GM21367 (cell line): ENCODE measurements at regions not wholly inside any gene's neighbourhood (a gene's known extent, or its start where the extent isn't known, plus 50 kb on each side); places are given as distances from the start of the nearest gene placed in this dataset.

Source experiments
- ATAC-seq: cut with Tn5 transposase; IDR thresholded peaks from one replicate; pipeline ENCODE4 v1.9.1; 2021; ENCODE audit not compliant: unreplicated experiment

DNA sequence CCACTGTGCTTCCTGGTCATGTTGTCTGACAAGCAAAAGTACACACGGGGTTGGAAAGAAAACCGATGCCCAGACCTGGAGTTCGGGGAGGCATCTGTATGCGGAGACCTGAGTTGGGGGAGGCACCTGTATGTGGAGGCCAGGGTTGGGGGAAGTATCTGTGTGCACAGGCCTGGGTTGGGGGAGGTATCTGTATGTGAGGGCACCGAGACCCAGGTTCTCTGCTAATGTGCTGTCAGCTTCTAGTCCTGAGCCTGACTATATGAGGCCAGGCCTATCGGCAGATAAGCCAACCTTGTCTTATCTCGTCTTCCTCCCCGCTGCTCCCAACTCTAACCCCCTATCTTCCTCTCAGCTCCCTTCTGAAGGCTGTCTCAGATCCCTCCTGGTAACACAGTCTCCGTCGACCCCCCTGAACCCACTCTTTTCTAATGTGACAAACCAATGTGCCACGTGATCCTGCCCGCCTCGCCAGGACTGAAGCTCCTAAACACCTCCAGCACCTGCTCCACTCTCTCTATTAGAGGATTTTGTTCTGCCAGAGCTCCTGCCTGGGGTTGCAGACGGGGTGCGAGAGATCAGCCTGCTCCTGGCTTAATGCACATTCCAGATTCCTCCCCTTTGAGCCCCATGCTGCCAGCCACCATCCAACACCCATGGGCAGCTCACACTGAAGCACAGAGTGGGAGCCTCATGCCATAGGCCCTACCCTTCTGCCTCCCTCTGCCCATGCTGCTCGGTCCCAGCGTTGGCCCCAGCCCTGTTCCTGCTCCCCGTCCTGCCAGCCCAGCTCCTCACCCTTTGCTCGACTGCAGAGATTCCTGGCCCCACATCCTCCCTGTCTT, 188.4 kb downstream of the SH3BP4 start:
- no peak for ATAC-seq

DNA sequence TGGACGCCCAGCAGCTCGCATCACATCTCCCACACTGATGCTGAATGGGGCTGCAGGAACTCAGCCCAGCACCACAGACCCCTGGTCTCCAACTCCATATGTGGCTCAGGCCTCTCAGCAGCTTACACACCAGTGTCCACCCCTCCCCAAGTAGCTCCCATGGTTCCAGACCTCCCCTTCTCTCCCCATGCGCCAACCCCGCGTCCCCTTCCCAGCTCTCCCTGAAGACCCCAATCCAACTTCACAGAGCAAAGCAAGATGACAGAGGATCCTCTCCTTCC, 188.9 kb downstream of the SH3BP4 start:
- ATAC-seq = no peak

DNA sequence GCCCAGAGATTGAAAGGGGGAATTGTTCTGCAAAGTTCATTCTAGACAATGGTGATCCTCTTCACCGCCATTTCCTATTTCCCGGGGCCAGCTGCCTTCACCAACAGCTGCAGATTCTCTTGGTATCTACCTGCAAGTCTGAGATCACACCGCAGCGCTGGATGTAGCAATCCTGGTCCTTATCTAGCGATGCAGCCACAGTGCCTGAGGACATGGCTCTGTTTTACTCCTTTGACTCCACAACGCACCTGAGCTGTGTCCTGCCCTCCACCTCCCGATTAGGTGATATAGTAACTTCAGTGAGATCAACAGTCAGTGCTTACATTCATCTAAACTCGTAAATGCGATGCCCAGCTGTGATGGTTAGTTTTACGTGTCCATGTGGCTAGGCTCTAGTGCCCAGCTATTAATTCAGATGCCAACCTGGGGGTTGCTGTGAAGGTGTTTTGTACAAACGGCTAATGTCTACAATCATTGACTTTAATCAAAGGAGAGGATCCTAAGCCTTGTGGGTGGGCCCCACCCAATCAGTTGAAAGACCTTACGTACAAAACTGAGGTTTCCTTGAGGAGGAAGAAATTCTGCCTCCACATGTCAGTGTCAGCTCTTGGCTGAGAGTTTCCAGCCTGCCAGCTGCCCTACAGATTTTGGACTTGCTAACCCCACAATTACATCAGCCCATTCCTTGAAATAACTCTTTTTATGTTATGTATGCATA, 189.8 kb downstream of the SH3BP4 start:
- ATAC-seq = no peak

DNA sequence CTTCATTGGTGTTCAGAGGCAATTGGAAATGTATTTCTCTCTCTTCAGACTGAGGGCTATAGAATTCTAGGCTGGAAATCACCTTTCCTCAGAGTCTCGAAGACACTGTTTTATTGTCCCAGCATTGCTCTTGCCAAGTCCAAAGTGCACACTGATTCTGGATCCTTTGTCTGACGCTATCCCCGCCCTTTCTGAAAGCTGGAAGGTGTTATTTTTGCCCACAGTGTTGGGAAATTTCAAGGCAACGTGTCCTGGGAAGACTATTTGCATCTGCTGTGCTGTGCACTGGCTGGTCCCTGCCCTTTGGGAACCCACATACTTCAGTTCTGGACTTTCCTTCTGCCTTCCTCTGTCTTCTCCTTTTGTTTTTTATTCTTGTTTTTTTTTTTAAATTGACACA, 190.8 kb downstream of the SH3BP4 start:
- ATAC-seq = no peak

DNA sequence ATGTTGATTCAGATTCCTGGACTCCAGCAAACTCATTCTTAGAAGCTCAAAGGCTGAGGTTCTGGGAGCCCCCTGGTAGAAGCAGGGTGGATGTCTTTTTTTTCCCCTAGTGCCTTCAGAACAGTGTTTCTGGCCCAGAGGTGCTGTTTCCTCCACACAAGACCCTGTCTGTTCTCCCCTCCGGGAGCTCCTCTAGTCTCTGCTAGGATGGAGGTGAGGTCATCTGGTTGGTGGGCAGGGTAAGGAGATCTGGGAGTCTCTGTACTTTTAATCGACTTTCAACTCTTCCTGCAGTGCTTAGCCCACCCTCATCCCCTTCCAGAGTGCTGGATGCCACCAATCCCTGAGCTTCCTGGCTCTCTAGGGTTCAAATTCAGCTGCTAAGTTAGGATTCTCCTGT, 192.0 kb downstream of the SH3BP4 start:
- no peak for ATAC-seq

DNA sequence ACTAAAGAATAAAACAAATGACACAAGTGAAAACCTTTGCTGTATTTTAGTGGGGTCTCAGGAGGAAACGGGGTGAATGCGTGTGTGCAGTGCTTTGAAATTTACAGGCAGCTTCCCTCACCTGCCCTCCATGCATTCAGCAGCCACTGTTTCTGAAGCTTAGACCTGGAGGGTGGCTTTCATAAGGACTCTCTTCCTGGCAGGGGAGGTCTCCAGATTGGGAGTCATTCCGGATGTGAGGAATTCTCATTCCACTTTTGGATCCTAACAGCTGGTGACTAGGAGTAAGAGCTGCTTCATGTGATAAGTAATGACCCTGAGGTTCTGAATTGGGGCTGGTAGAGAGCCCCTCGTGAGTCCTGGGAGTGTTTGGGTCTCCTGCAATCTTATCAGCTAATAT, 192.5 kb downstream of the SH3BP4 start:
- ATAC-seq = no peak

DNA sequence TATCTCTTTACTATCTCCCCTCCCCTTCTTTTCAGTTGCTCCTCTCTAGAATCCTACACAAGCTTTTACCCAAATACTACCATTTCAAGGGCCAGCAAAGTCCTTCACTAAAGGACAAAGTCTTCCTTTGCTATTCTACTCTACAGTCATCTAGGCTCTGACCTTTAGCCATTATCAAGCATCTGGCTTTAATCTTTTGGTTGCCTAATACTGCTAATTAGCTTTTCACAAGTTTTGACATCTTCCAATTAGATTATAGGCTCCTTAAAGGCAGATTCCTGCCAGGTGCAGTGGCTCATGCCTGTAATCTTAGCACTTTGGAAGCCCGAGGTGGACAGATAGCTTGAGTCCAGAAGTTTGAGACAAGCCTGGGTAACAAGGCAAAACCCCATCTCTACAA, 194.4 kb downstream of the SH3BP4 start:
- ATAC-seq = no peak

DNA sequence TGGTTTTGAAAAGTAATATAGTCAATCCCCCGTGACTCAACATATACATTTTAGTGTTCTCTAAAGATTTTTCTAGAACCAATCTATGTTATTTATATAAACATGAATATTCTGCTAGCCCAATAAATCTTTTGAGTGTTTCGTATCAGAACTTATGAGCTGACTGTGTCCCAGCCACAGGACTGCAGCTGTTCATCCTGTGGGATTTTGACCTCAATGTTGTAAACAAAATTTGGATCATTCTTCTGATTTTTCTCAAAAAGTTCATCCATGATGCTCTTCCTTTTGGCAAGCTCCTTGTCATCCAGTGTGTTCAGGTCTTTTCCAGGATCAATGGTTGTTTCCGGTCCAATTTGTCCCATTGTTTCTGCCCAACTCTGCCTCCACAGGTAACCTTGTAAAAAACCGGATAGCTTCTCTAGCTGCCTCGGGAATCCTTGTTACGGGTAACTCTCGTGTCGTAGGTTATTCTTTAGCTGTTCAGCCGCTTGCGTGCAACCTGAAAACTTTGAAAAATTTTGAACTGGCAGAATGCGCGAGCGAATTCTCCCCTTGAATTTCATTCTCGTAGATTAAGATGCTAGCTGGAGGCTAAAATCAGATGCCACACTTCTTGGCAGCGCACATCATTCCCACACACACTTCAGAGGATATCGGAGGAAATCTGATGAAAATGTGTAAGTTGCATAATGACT, 195.2 kb downstream of the SH3BP4 start:
- no peak for ATAC-seq

DNA sequence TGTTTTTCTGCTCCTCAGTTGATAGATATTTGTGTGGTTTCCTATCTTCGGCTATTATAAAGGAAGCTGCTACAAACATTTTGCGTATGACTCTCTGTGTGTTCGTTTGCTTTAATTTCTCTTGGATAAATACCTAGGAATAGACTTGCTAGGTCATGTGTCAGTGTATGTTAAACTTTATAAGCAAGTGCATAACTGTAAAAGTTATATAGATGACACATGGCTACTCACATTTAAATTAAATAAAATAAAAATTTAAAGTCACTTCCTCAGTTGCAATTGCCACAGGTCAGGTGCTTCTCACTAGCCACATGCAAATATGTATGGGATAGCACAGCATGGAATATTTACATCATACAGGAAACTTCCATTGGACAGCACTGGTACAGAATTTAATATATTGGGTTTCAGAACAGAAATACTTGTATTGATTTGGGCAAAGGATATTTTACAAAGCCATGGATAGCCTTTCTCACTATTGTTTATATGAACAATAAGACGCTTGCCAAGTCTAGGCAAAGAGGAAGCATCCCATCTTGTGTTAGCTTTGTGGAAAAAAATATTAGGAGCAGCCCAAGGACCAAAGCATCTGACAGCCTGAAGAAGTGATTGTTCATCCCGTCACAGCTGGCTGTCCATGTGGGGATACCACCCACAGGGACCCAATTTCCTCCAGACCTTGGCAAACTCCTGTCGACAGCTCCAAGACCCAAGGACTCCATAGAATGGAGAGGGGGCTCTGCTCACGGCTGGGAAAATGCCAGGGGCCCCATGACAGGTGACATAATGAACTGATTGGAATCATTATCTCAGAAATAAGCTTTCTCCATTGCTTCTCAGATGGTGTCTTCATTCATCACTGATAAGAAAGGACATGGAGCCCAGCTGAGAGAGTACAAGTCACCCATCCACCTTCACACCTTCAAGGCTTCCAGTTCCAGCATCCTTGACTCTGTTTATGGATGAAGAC, 196.7 kb downstream of the SH3BP4 start:
- no peak for ATAC-seq

DNA sequence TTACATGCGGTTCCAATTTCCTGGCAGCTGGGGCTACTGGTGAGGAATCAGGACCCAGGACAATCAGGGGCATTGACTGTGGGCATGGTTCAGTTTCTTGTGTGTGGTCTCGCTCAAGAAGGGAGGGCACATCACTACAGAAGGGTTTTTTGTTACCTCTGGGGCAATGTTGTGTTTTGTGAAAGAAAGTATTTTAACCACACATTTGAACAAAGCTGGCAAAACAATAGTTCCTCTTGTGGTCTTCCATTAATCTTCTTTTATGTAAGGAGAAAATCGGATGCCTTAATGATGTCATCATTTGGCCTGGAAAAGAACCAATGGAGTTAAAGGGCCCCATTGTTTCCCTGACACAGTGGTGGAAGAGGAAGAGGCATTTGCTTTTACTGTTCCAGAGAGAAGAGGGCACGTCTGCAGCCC, 197.4 kb downstream of the SH3BP4 start:
- ATAC-seq = no peak

DNA sequence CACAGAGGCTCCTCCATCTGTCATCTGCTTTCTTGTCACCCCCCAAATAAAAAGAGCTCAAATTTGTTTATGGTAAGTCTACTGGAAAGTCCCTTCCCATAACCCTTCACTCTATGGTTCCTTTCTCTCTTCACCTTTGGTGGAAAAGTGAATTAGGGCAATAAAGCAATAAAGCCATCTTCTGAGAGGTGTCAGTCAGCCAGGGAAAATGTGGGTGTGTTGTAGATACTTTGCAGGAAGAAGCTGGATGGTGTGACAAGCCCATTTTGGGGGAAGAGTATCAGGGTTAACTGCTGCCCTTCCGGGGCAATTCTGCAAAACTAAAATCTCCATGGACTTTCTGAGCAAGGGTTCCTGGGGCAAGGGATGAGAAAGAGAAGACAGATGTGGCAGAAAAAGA, 197.9 kb downstream of the SH3BP4 start:
- ATAC-seq = no peak

DNA sequence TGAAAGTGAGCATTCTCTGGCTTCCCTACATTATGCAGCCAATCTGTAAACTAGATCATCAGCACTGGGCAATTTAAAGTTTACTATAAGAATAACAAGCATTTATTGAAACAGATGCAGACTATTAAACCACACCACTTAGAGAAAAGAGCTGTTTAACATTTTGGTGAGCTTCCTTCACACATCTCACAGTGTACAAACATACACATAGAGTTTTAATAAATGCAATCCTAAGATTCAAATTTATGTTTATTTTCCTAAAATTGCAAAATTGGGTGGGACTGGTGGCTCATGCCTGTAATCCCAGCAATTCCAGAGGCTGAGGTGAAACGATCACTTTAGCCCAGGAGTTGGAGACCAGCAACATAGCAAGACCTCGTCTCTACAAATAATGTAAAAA, 199.3 kb downstream of the SH3BP4 start:
- ATAC-seq = no peak

DNA sequence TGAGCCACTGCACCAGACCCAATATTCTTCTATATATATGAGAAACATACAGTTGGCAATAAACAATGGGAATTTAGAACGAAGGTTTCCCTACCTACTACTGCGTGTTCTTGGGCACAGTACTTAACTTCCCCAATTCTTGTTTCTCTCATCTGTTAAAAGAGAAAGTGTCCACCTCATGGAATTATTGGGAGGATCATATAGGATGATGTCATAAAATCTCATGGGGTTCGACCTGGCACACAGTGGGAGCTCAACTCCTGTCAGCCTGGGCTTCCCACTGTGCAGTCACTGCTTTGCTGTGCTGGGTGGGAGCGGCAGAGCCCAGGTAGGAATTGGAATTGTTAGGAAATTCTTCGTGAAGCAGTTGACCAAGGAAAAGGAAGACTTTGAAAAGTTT, 203.3 kb downstream of the SH3BP4 start:
- ATAC-seq = no peak

DNA sequence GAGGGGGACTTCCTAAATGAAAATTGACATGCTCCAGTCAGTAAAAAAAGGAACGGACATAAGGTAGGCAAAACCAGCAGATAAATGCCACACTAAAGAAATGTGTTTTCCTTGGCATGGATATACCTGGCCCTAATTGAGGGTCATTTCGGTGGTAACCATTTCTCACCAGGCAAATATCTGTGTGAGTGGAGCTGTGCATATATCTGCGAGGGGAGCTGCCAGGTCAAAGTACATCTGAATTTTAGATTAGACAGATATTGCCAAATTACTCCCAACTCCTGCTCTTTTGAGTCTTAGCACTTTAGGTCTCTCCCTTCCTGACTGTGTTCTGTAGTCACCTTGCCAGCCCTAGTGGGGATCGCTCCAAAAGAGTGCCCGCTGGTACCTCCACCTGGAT, 204.2 kb downstream of the SH3BP4 start:
- no peak for ATAC-seq

DNA sequence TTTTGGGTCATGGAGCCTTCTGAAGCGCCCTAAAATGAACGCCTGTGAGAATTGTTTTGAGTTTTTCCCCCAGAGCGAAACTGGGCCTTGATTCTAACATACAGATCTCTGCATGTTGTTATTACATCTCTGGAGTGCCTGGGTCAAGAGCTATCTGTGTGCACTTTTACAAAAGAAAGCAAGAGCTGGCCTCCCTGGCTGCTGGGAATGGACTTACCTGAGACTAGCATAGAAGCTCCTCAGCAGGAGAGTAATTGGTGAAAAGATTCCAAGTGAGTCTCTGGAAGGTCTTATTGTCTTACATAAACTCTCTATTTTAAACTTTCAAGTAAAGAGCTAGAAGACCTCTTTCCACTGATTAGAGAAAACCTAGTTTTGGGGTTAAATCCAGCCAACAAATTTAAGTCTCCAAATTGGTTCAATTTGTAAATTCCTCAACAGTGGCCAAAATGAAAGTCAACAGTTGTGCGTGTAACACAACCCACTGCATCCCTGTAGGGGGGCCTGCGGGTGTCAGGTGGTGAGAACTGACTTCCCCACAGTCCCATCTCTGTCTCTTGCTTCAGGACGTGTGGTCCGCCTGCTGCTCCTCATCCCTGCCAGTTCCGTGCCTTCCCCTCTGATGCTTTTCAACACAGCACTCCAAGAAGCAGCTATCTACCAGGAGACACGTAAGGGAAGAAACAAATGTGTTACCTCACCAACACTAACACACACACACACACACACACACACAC, 206.1 kb downstream of the SH3BP4 start:
- no peak for ATAC-seq

DNA sequence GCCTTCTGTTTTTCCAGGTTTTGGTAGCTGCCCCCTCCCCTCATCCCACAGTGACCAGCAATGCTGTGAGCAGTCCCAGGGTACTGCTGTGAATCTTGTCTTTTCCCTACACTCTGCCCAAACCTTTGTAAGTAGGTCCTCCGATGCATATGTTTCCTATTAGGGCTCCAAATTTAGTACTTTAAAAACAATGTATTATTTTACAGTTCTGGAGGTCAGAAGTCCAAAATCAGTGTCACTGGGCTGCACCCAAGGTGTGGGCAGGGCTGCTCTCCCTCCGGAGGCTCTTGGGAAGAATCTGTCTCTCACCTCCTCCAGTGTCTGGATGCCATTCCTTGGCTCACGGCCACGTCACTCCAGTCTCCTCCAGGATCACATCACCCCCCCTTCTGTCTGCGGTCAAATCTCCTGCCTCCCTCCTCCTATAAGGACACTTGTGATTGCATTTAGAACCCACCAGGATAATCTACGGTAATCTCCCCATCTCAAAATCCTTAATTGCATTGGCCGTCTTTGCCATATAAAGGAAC, 208.5 kb downstream of the SH3BP4 start:
- no peak for ATAC-seq

DNA sequence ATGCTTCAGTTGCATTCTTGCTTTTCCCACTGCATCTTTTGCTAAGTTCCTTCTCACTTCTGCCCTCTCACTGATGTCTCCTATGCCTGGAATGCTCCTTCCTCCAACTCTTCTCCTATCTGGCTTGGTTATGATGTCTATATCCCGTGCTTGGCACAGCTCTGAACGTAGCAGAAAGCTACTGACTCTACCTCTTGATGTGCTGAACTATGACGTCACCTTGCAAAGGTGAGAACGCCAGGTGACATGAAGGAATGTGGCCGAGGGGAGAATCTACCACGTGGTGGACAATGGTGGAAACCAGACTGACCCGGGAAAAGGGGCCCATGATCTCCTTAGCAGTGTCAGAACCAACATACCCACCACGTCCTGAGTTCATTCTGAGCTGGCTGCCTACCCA, 209.7 kb downstream of the SH3BP4 start:
- no peak for ATAC-seq

DNA sequence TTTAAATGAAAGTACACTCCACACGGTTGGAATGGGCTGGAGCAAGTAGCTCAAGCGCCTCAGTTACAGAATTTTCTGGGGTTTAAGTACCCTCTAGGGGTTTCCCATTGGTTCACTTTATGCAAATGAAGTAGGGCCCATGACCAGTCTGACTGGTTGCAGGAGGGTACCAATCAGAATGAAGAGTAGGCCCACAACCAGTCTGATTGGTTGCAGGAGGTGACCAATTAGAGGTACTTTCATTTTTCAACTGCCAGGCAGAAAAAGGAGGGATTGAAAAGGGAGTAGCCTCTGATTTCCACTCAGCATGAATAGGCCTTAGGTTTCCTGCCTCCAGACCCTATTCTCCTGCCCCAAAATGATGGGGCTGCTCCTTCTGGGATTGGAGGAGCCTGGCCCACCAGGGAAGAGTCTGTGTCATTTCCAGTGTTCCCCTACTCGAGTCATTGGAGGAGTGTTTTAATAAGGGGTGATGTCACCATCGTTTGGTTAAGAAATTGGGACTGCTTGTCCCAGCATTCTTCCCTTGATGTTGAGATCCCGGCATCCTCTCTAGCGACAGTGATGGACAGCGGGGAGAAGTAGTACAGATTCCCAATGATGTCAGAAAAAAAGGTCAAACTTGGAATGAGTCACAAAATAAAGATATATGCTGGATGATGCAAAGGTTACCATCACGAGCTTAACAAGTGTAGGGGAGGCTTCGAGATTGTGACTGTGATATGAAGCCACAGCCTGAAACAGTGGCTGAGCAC, 210.4 kb downstream of the SH3BP4 start:
- ATAC-seq = no peak

DNA sequence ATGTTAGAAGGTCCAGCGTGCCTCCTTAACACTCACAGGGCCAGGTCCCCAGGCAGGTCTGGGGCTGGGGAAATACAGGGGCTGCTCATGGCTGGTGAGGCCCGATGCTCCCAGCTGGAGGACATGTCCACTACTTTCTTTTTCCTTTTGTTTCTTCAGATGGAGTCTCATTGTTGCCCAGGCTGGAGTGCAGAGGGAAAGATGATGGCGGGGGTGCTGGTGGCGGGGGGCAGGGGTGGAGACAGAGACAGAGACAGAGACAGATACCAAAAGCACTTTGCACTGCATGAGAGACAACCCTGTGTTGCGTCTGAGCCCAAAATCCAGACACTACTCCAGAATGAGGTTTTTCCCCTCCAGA, 211.0 kb downstream of the SH3BP4 start:
- no peak for ATAC-seq
